Activated B cell treated with CpG ODN at 0.5 μM for 24 hours (primary cell): ENCODE measurements at regions not wholly inside any gene's neighbourhood (a gene's known extent, or its start where the extent isn't known, plus 50 kb on each side); places are given as distances from the start of the nearest gene placed in this dataset.

Experiments
- ATAC-seq: fragments of 200-7000 bp; cut with Tn5 transposase; one replicate; pipeline ENCODE4 v1.10.0; 2021; ENCODE audit warnings: low read depth, mild to moderate bottlenecking, moderate library complexity
- CTCF ChIA-PET: fragments of 350-600 bp; sonication (Branson Sonifier 250); formaldehyde crosslinking; loops from one replicate; lab custom pipeline; 2021; ENCODE audit warnings: antibody characterized with exemption; lab: Charles Lee
- POLR2A ChIA-PET: fragments of 350-600 bp; sonication (Branson Sonifier 250); formaldehyde crosslinking; loops from one replicate; lab custom pipeline; 2021; ENCODE audit warnings: antibody characterized with exemption; lab: Charles Lee
- DNase-seq: peaks from one replicate; pipeline ENCODE4 v3.0.0; 2022
- H3K27ac Mint-ChIP-seq: one replicate; pipeline ENCODE4 v1.8.0; 2020; ENCODE audit warnings: mixed read lengths
- H3K27me3 Mint-ChIP-seq: one replicate; pipeline ENCODE4 v1.8.0; 2021; ENCODE audit warnings: mixed read lengths
- H3K36me3 Mint-ChIP-seq: one replicate; pipeline ENCODE4 v1.8.0; 2021; ENCODE audit warnings: low read depth, mixed read lengths
- H3K4me1 Mint-ChIP-seq: one replicate; pipeline ENCODE4 v1.8.0; 2021; ENCODE audit warnings: mixed read lengths
- H3K4me3 Mint-ChIP-seq: one replicate; pipeline ENCODE4 v1.8.0; 2020; ENCODE audit warnings: mild to moderate bottlenecking, mixed read lengths
- H3K9me3 Mint-ChIP-seq: one replicate; pipeline ENCODE4 v1.8.0; 2020; ENCODE audit warnings: mixed read lengths
- intact Hi-C: fragments of 100-400 bp; cut with micrococcal nuclease; formaldehyde crosslinking; loops from one replicate; pipeline ENCODE4 v1.15.1; 2024
- TF ChIP-seq, protein P1 (sequence below): fragments of 200-600 bp; IDR thresholded peaks from one replicate; pipeline ENCODE4 v1.8.0; 2022; ENCODE audit warnings: antibody characterized with exemption, mild to moderate bottlenecking

DNA sequence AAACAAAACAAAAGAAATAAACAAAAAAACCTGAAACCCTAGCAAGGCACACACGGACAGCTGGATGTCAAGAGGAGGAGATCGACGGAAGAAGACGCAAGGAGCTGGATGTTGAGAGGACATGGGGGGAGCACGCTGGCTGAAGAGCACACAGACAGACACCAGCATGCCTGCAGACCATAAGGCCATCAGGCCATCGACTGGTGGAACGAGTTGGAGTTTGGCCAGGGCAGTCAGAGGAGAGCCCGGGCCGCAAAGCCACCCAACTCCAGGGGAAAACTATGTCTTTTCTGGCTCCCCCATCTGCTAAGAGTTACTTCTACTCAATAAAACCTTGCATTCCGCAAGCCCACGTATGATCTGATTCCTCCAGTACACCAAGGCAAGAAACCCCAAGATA is 979.6 kb downstream of the PCDH17 start:
- no peak for DNase-seq
- Mint-ChIP-seq H3K4me1 (no peaks in the 10 kb centered on the region), H3K27me3 (no peaks in the 10 kb centered on the region), H3K27ac (no peak overlapping the region), H3K36me3 (no peaks in the 10 kb centered on the region), H3K9me3 (no peaks in the 10 kb centered on the region), H3K4me3 (no peak overlapping the region)
- ChIA-PET CTCF (no interaction called here), POLR2A (no interaction called here)
- TF ChIP-seq, protein P1, sequence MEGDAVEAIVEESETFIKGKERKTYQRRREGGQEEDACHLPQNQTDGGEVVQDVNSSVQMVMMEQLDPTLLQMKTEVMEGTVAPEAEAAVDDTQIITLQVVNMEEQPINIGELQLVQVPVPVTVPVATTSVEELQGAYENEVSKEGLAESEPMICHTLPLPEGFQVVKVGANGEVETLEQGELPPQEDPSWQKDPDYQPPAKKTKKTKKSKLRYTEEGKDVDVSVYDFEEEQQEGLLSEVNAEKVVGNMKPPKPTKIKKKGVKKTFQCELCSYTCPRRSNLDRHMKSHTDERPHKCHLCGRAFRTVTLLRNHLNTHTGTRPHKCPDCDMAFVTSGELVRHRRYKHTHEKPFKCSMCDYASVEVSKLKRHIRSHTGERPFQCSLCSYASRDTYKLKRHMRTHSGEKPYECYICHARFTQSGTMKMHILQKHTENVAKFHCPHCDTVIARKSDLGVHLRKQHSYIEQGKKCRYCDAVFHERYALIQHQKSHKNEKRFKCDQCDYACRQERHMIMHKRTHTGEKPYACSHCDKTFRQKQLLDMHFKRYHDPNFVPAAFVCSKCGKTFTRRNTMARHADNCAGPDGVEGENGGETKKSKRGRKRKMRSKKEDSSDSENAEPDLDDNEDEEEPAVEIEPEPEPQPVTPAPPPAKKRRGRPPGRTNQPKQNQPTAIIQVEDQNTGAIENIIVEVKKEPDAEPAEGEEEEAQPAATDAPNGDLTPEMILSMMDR = no peak
- no peak for ATAC-seq
- intact Hi-C loops = no loop called here

DNA sequence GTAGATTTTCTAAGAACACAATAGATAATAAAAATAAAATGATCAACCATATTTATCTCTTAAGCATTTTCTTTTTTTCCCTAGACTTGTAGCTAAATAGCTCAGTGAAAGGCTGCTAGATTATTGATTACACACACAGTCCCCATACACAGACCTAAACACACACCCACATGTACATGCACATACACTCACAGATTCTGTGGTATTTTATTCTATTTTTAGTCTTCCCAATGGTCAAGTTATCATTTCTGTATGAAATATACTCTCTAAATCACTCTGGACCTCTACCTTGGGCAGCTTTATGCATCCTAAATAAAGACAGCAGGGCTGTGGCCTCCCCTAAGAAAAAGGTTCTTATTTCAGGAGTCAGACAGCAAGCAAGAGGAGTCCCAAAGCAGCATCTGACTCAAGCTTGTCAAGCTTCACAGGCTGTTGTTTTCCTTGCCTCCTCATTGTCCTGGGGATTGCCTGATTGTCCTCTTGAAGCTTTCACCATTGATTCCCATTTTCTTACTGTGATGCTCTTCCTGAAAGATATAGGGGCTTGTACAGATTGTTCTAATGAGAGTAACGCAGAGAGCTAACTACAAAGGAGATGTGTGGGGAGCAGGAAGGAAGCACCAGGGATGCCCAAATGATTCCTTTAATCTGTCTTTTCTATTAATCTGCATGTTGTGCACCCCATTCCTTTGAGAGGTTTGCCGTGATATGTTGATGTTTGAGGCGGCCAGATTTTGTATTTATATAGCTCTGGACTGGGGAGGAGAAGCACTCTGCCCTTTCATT is 986.5 kb downstream of the PCDH17 start:
- H3K27me3 Mint-ChIP-seq = no peaks in the 10 kb centered on the region
- TF ChIP-seq, protein P1 = no peak
- intact Hi-C loops = no loop called here
- CTCF ChIA-PET = no interaction called here
- H3K9me3 Mint-ChIP-seq = no peaks in the 10 kb centered on the region
- H3K27ac Mint-ChIP-seq = no peak overlapping the region
- no peak overlapping the region for H3K4me3 Mint-ChIP-seq
- ATAC-seq (no peak), DNase-seq (no peak)
- POLR2A ChIA-PET = no interaction called here
- no peaks in the 10 kb centered on the region for H3K4me1 Mint-ChIP-seq
- no peaks in the 10 kb centered on the region for H3K36me3 Mint-ChIP-seq

DNA sequence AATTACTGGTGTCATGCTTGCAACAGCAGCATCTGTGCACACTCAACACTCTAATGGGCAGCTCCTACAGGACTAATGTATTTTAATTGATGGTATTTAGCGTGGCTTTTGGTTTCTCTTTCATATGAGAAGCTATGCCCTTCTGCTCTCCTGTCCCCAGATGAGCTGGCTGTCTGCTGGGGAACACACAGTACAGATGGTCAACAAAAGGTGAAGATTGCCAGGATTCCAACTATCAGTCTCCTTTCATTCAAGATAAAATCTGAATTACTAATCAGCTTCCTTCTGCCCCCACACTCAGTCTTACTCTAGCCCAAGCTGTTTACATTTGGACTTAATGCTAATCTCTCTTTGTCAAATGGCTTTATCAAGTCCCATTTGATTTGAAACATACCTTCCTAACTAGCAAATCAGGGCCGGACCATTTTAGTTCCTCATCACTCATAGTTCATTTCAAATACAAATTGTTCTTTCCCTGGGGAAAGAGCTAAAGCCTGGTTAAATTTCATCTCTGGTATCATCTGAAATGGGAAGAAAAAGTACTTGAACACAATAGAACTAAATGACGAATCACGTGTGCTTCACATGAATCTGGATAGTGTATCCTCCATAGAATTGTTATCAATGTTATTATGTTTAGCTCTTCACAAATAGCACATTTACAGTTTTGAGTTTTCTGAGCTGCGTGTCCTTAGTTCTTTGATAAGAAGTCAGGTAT is 988.0 kb downstream of the PCDH17 start:
- H3K27me3 Mint-ChIP-seq = no peaks in the 10 kb centered on the region
- CTCF ChIA-PET = no interaction called here
- no peak overlapping the region for H3K27ac Mint-ChIP-seq
- TF ChIP-seq, protein P1 = no peak
- no peak overlapping the region for H3K4me3 Mint-ChIP-seq
- no peaks in the 10 kb centered on the region for H3K9me3 Mint-ChIP-seq
- DNase-seq = no peak
- POLR2A ChIA-PET = no interaction called here
- no peaks in the 10 kb centered on the region for H3K36me3 Mint-ChIP-seq
- no peak for ATAC-seq
- H3K4me1 Mint-ChIP-seq = no peaks in the 10 kb centered on the region
- intact Hi-C loops = no loop called here

DNA sequence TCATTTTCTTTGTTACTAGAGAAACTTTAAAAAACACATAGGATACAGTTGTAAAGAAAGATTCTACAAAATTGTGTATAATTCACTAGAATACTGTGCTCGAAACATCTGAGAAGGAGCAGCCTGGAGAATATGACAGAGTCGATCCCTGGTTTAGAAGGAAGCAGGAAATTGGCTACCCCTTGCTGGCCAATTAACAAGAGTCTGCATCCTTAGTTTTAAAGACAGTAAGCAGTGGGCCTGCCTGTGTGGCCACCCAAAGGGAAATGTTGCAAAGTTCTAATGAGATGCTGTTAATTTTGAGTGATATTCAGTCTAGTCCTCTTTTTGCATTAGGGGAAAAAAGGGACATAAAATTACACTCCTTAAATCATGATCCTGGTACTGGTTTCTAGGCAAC is 988.6 kb downstream of the PCDH17 start:
- no peak overlapping the region for H3K27ac Mint-ChIP-seq
- no peaks in the 10 kb centered on the region for H3K9me3 Mint-ChIP-seq
- ATAC-seq (no peak), DNase-seq (no peak)
- intact Hi-C loops = no loop called here
- H3K4me3 Mint-ChIP-seq = no peak overlapping the region
- ChIA-PET POLR2A (no interaction called here), CTCF (no interaction called here)
- TF ChIP-seq, protein P1 = no peak
- no peaks in the 10 kb centered on the region for H3K36me3 Mint-ChIP-seq
- no peaks in the 10 kb centered on the region for H3K4me1 Mint-ChIP-seq
- no peaks in the 10 kb centered on the region for H3K27me3 Mint-ChIP-seq

DNA sequence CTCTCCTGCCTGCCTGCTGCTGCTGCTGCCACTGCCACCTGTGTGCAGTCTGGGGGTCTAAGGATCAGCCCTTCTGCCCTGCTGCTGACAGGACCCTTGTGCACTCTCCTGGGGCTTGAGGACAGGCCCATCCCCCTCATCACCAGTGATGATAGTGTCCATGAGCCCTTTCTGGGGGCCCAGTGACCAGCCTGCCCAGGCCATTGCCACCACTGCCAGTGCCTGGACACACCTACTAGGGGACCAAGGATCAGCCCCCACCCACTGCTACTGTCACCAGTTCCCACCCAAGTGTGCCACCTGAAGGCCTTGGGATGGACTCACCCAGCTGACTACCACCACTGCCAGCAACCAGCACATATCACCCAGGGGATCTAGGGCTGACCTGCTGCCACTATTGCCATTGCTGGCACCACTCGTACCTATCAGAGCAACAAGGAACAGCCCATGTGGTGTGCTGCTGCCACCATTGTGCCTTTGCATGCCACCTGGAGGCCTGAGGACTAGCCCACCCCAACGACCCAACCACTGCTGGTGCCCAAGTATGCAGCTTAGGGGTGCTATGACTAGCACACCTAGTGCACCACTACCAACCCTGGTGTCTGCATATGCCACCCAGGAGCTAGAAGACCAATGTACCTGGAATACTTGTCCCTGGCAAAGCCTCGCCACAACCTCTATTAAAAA is 994.3 kb downstream of the PCDH17 start:
- CTCF ChIA-PET = no interaction called here
- no peak for ATAC-seq
- no peak overlapping the region for H3K4me3 Mint-ChIP-seq
- H3K27me3 Mint-ChIP-seq = no peaks in the 10 kb centered on the region
- no peaks in the 10 kb centered on the region for H3K4me1 Mint-ChIP-seq
- peaks cover 9% of the 10 kb centered on the region for H3K9me3 Mint-ChIP-seq
- intact Hi-C loops = no loop called here
- DNase-seq = no peak
- TF ChIP-seq, protein P1 = no peak
- POLR2A ChIA-PET = no interaction called here
- no peaks in the 10 kb centered on the region for H3K36me3 Mint-ChIP-seq
- no peak overlapping the region for H3K27ac Mint-ChIP-seq
